ENCODE measurements at regions not wholly inside any gene's neighbourhood (a gene's known extent, or its start where the extent isn't known, plus 50 kb on each side); places are given as distances from the start of the nearest gene placed in this dataset.

DNA sequence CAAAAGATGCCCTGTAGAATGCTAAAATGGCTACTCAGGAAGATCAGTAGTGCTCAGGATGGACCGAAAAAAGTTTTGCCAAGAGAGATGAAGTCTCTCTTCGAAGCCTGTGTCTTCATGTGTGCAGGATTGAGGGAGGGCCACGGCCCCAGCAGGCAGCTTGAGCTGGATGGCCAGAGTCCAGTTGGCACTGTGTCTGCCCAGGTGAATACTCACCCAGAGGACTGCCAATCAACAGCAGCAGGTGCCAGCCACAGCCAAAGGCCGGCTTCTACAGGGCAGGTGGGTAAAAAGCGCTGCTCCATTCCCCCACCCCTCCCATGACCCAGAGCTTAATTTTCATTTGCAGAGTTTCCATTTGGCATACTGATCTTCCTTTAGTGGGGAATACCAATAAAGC lies 287.9 kb upstream of the ZNF608 start:
- TF ChIP-seq, protein P1, sequence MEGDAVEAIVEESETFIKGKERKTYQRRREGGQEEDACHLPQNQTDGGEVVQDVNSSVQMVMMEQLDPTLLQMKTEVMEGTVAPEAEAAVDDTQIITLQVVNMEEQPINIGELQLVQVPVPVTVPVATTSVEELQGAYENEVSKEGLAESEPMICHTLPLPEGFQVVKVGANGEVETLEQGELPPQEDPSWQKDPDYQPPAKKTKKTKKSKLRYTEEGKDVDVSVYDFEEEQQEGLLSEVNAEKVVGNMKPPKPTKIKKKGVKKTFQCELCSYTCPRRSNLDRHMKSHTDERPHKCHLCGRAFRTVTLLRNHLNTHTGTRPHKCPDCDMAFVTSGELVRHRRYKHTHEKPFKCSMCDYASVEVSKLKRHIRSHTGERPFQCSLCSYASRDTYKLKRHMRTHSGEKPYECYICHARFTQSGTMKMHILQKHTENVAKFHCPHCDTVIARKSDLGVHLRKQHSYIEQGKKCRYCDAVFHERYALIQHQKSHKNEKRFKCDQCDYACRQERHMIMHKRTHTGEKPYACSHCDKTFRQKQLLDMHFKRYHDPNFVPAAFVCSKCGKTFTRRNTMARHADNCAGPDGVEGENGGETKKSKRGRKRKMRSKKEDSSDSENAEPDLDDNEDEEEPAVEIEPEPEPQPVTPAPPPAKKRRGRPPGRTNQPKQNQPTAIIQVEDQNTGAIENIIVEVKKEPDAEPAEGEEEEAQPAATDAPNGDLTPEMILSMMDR (IDR thresholded peaks at IDR 0.05) = no peak
- TF ChIP-seq POLR2A (IDR thresholded peaks at IDR 0.05) (no peak), EP300 (IDR thresholded peaks at IDR 0.05) (no peak)

Data from tibial nerve (tissue), 4 donors.